ENCODE measurements at regions not wholly inside any gene's neighbourhood (a gene's known extent, or its start where the extent isn't known, plus 50 kb on each side); places are given as distances from the start of the nearest gene placed in this dataset.

DNA sequence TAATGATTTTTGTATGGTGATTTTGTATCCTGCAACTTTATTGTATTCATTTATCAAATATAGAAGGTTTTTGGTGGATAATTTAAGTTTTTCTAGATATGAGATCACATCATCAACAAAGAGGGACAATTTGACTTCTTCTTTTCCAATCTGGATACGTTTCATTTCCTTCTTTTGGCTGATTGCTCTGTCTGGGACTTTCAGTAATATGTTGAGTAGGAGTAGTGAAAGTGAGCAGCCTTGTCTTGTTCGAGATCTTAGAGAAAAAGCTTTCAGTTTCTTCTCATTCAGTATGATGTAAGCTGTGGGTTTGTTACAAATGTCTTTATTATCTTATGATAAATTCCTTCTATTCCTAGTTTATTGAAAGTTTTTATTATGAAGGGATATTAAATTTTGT lies 352.0 kb upstream of the DACH1 start:
- intact Hi-C loops (cut with micrococcal nuclease; ENCODE audit: unreplicated experiment): no loop called here
- no peak overlapping the region for H3K4me3 ChIP-seq (ENCODE audit: low read depth, low read length, poor library complexity, severe bottlenecking)
- ChIA-PET POLR2A (ENCODE audit: low non-redundant PET) (no interaction called here), CTCF (no interaction called here)
- no TSS peak for BruUV-seq (replicated peaks)
- DNase-seq (ENCODE audit: low spot score): no peak
- no peak overlapping the region for H3K27ac ChIP-seq (ENCODE audit: low read depth, low read length, poor library complexity, severe bottlenecking)
- H3K27me3 ChIP-seq (replicated peaks; ENCODE audit: insufficient read depth, low read depth, low read length, poor library complexity): peaks cover 19% of the 10 kb centered on the region
- no peaks in the 10 kb centered on the region for H3K9me3 ChIP-seq (ENCODE audit: low read depth, low read length, poor library complexity, severe bottlenecking)
- no peak for TF ChIP-seq EZH2 (IDR thresholded peaks at IDR 0.05; ENCODE audit: borderline replicate concordance, low read depth, low read length, poor library complexity, severe bottlenecking)
- TF ChIP-seq, protein P1, sequence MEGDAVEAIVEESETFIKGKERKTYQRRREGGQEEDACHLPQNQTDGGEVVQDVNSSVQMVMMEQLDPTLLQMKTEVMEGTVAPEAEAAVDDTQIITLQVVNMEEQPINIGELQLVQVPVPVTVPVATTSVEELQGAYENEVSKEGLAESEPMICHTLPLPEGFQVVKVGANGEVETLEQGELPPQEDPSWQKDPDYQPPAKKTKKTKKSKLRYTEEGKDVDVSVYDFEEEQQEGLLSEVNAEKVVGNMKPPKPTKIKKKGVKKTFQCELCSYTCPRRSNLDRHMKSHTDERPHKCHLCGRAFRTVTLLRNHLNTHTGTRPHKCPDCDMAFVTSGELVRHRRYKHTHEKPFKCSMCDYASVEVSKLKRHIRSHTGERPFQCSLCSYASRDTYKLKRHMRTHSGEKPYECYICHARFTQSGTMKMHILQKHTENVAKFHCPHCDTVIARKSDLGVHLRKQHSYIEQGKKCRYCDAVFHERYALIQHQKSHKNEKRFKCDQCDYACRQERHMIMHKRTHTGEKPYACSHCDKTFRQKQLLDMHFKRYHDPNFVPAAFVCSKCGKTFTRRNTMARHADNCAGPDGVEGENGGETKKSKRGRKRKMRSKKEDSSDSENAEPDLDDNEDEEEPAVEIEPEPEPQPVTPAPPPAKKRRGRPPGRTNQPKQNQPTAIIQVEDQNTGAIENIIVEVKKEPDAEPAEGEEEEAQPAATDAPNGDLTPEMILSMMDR (conservative IDR thresholded peaks at IDR 0.05; ENCODE audit: low read depth, low read length): no peak
- no peaks in the 10 kb centered on the region for H3K36me3 ChIP-seq (ENCODE audit: insufficient read depth, low read length, poor library complexity, severe bottlenecking)
- H3K4me1 ChIP-seq (ENCODE audit: insufficient read depth, low read length, poor library complexity, severe bottlenecking): no peaks in the 10 kb centered on the region

DNA sequence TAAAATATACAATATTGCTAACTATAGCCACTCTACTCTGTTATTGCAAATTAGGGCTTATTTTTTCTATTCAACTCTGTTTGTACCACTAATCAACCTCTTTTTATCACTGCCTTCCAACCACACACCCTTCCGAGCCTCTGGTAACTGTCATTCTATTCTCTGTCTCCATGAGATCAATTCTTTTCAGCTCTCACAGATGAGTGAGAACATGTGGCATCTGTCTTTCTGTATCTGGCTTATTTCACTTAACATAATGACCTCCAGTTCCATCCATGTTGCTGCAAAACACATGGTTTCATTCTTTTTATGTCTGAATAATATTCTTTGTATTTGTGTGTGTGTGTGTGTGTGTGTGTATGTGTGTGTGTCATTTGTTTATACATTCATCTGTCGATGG lies 350.1 kb upstream of the DACH1 start:
- Histone ChIP-seq H3K27me3 (replicated peaks; ENCODE audit: insufficient read depth, low read depth, low read length, poor library complexity) (peaks cover 34% of the 10 kb centered on the region), H3K4me3 (ENCODE audit: low read depth, low read length, poor library complexity, severe bottlenecking) (no peak overlapping the region), H3K4me1 (ENCODE audit: insufficient read depth, low read length, poor library complexity, severe bottlenecking) (no peaks in the 10 kb centered on the region), H3K36me3 (ENCODE audit: insufficient read depth, low read length, poor library complexity, severe bottlenecking) (no peaks in the 10 kb centered on the region), H3K9me3 (ENCODE audit: low read depth, low read length, poor library complexity, severe bottlenecking) (no peaks in the 10 kb centered on the region), H3K27ac (ENCODE audit: low read depth, low read length, poor library complexity, severe bottlenecking) (no peak overlapping the region)
- ChIA-PET POLR2A (ENCODE audit: low non-redundant PET) (no interaction called here), CTCF (no interaction called here)
- intact Hi-C loops (cut with micrococcal nuclease; ENCODE audit: unreplicated experiment): no loop called here
- no peak for DNase-seq (ENCODE audit: low spot score)
- TF ChIP-seq, protein P1 (conservative IDR thresholded peaks at IDR 0.05; ENCODE audit: low read depth, low read length): no peak
- TF ChIP-seq EZH2 (IDR thresholded peaks at IDR 0.05; ENCODE audit: borderline replicate concordance, low read depth, low read length, poor library complexity, severe bottlenecking): no peak
- BruUV-seq (replicated peaks): no TSS peak

DNA sequence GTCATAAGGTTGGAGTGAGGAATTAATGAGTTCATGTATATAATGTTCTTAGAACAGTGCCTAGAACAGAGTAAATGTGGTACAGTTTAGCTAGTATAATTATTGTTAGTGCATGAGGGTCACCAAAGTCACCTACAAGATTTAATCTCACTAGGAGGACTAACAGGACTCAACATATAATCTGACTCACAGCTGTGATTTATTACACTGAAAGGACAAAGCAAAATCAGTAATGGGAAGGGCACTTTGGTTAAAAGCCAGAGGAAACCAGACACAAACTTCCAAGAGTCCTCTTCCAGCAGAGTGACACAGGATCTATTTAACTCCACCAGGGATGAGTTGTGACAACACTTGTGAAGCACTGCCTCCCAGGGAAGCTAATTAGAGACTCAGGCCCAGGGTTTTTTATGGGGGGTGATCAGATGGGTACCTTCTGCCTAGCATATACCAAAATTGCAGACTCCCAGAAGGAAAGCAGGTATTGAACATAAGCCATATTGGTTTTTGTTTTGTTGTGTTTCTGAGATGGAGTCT lies 341.2 kb upstream of the DACH1 start:
- POLR2A ChIA-PET (ENCODE audit: low non-redundant PET): no interaction called here
- Histone ChIP-seq H3K27me3 (replicated peaks; ENCODE audit: insufficient read depth, low read depth, low read length, poor library complexity) (peaks cover 65% of the 10 kb centered on the region), H3K9me3 (ENCODE audit: low read depth, low read length, poor library complexity, severe bottlenecking) (no peaks in the 10 kb centered on the region), H3K4me1 (ENCODE audit: insufficient read depth, low read length, poor library complexity, severe bottlenecking) (no peaks in the 10 kb centered on the region), H3K4me3 (ENCODE audit: low read depth, low read length, poor library complexity, severe bottlenecking) (no peak overlapping the region), H3K27ac (ENCODE audit: low read depth, low read length, poor library complexity, severe bottlenecking) (no peak overlapping the region), H3K36me3 (ENCODE audit: insufficient read depth, low read length, poor library complexity, severe bottlenecking) (no peaks in the 10 kb centered on the region)
- DNase-seq (ENCODE audit: low spot score): no peak
- BruUV-seq (replicated peaks): no TSS peak
- TF ChIP-seq, protein P1 (conservative IDR thresholded peaks at IDR 0.05; ENCODE audit: low read depth, low read length): no peak
- TF ChIP-seq EZH2 (IDR thresholded peaks at IDR 0.05; ENCODE audit: borderline replicate concordance, low read depth, low read length, poor library complexity, severe bottlenecking): no peak
- CTCF ChIA-PET: no interaction called here
- intact Hi-C loops (cut with micrococcal nuclease; ENCODE audit: unreplicated experiment): no loop called here
